GM21381 (cell line): ENCODE measurements at regions not wholly inside any gene's neighbourhood (a gene's known extent, or its start where the extent isn't known, plus 50 kb on each side); places are given as distances from the start of the nearest gene placed in this dataset.

Experiments used
- ATAC-seq: cut with Tn5 transposase; IDR thresholded peaks from one replicate; pipeline ENCODE4 v1.9.1; 2021; ENCODE audit warnings: mild to moderate bottlenecking, moderate library complexity; ENCODE audit not compliant: unreplicated experiment

- ATAC-seq: no peak
Observed at GRCh38 chr3:170732660-170733245, 137.2 kb downstream of the RPL22L1 start.

- ATAC-seq: no peak
Observed at GRCh38 chr3:170731281-170731680, 138.7 kb downstream of the RPL22L1 start.

GRCh38 chr3:170730071-170730812, 139.8 kb downstream of the RPL22L1 start:
- ATAC-seq: no peak

- no peak for ATAC-seq
Observed at GRCh38 chr3:170728181-170728580, 141.8 kb downstream of the RPL22L1 start.

GRCh38 chr3:170727754-170728153, 141.9 kb upstream of the SLC7A14 start:
- no peak for ATAC-seq

GRCh38 chr3:170726976-170727661, 141.2 kb upstream of the SLC7A14 start:
- ATAC-seq: no peak

- no peak for ATAC-seq
Observed at GRCh38 chr3:170725285-170725731, 139.4 kb upstream of the SLC7A14 start.

GRCh38 chr3:170724599-170725280, 138.9 kb upstream of the SLC7A14 start:
- no peak for ATAC-seq

- ATAC-seq: no peak
Observed at GRCh38 chr3:170723241-170723640, 137.4 kb upstream of the SLC7A14 start.

- ATAC-seq: no peak
Observed at GRCh38 chr3:170721563-170721962, 135.7 kb upstream of the SLC7A14 start.

- ATAC-seq: no peak
Observed at GRCh38 chr3:170719300-170719699, 133.4 kb upstream of the SLC7A14 start.

- no peak for ATAC-seq
Observed at GRCh38 chr3:170718848-170719247, 133.0 kb upstream of the SLC7A14 start.

- no peak for ATAC-seq
Observed at GRCh38 chr3:170717410-170718402, 131.8 kb upstream of the SLC7A14 start.

GRCh38 chr3:170716172-170716805, 130.4 kb upstream of the SLC7A14 start:
- no peak for ATAC-seq

- no peak for ATAC-seq
Observed at GRCh38 chr3:170714562-170715535, 129.0 kb upstream of the SLC7A14 start.

- no peak for ATAC-seq
Observed at GRCh38 chr3:170714122-170714521, 128.2 kb upstream of the SLC7A14 start.

- no peak for ATAC-seq
Observed at GRCh38 chr3:170713653-170714052, 127.8 kb upstream of the SLC7A14 start.

- no peak for ATAC-seq
Observed at GRCh38 chr3:170712798-170713197, 126.9 kb upstream of the SLC7A14 start.

- no peak for ATAC-seq
Observed at GRCh38 chr3:170712336-170712735, 126.5 kb upstream of the SLC7A14 start.
